Cardiac fibroblast (primary cell): ENCODE measurements at regions not wholly inside any gene's neighbourhood (a gene's known extent, or its start where the extent isn't known, plus 50 kb on each side); places are given as distances from the start of the nearest gene placed in this dataset.
"Not testable (repeated sequence)": the region's sequence is repeated elsewhere in the genome, so short reads cannot be mapped to it uniquely, and the experiment has no call there.

Experiments used
- DNase-seq, 2 donors: peaks; one replicate each; pipeline versions ENCODE4 v3.0.0 to v3.0.0-alpha.2; 2010; ENCODE audit warnings: low read depth in 2 of 2
- H3K4me3 ChIP-seq, 2 donors: replicated peaks in 1 of 2; 1 replicate in 1 of 2; 2 replicates in 1 of 2; pipeline ENCODE4 v1.5.1; 2011; ENCODE audit warnings: low read depth in 2 of 2, low read length in 2 of 2, mild to moderate bottlenecking in 2 of 2, moderate library complexity in 1 of 2
- CTCF ChIP-seq: IDR thresholded peaks from one replicate; pipeline ENCODE4 v1.5.1; 2011; ENCODE audit warnings: low read depth, mild to moderate bottlenecking, low read length, inconsistent platforms

GRCh38 chr4:3612281-3612680, 80.1 kb upstream of the LRPAP1 start:
- H3K4me3 ChIP-seq = no peak overlapping the region
- no peak for TF ChIP-seq CTCF
- DNase-seq = no peak

GRCh38 chr4:3611778-3612177, 79.6 kb upstream of the LRPAP1 start:
- H3K4me3 ChIP-seq = no peak overlapping the region
- TF ChIP-seq CTCF = no peak
- DNase-seq = no peak

GRCh38 chr4:3610851-3611250, 78.6 kb upstream of the LRPAP1 start:
- not testable (repeated sequence) for H3K4me3 ChIP-seq, DNase-seq

- not testable (repeated sequence) for H3K4me3 ChIP-seq, DNase-seq
These were observed 77.7 kb upstream of the LRPAP1 start for GRCh38 chr4:3609905-3610304.

GRCh38 chr4:3607690-3608552, 75.7 kb upstream of the LRPAP1 start:
- TF ChIP-seq CTCF = no peak
- no peak for DNase-seq
- H3K4me3 ChIP-seq = no peak overlapping the region

- DNase-seq, H3K4me3 ChIP-seq: not testable (repeated sequence)
These were observed 74.6 kb upstream of the LRPAP1 start for GRCh38 chr4:3606850-3607249.

GRCh38 chr4:3606271-3606670, 74.0 kb upstream of the LRPAP1 start:
- H3K4me3 ChIP-seq, DNase-seq: not testable (repeated sequence)

- DNase-seq = no peak
- TF ChIP-seq CTCF = no peak
- H3K4me3 ChIP-seq = no peak overlapping the region
These were observed 73.3 kb upstream of the LRPAP1 start for GRCh38 chr4:3605491-3605890.

GRCh38 chr4:3602886-3603645, 70.8 kb upstream of the LRPAP1 start:
- not testable (repeated sequence) for H3K4me3 ChIP-seq, DNase-seq
